A549 (cell line): ENCODE measurements at regions not wholly inside any gene's neighbourhood (a gene's known extent, or its start where the extent isn't known, plus 50 kb on each side); places are given as distances from the start of the nearest gene placed in this dataset.
A peak's percentile ranks its signal among the peaks of the same experiment; 100 is the strongest.

Experiments
- ATAC-seq, 2 experiments: fragments of 200-7000 bp in 1 of 2; fragments of >200 bp in 1 of 2; cut with Nextera tagmentation in 1 of 2; cut with Tn5 transposase in 1 of 2; 3 replicates each; pipeline versions ENCODE4 v1.8.0 to v1.9.1; 2018 to 2020; ENCODE audit warnings: mild to moderate bottlenecking in 1 of 2, moderate library complexity in 1 of 2
- CTCF ChIA-PET: fragments of 300-600 bp; sonication (Branson Sonifier 250); formaldehyde crosslinking; extraction: SDS; loops from one replicate; lab custom pipeline; 2021; ENCODE audit warnings: antibody characterized with exemption, inconsistent platforms; lab: Yijun Ruan, JAX
- POLR2A ChIA-PET: fragments of 350-600 bp; formaldehyde crosslinking; extraction: SDS; loops from one replicate; lab custom pipeline; 2021; ENCODE audit warnings: antibody characterized with exemption, inconsistent platforms; lab: Yijun Ruan, JAX
- DNase-seq, 2 experiments: peaks; one replicate each; pipeline versions ENCODE4 v3.0.0 to v3.0.0-alpha.2; 2011 to 2016; ENCODE audit warnings: low read depth in 1 of 2, low spot score in 1 of 2
- FAIRE-seq: peaks from 2 replicates; lab custom pipeline; 2011; peaks lifted over from hg19 to GRCh38; lab: Jason Lieb, UNC
- H3K27ac ChIP-seq, 2 experiments: fragments of >200 bp; sonication (Bioruptor Twin); formaldehyde crosslinking; 3 replicates each; pipeline ENCODE4 v1.5.1; 2016 to 2017
- H3K4me1 ChIP-seq: fragments of >200 bp; sonication (Bioruptor Twin); formaldehyde crosslinking; 3 replicates; pipeline ENCODE4 v1.6.1; 2016
- H3K4me2 ChIP-seq: fragments of >200 bp; sonication (Bioruptor Twin); formaldehyde crosslinking; 3 replicates; pipeline ENCODE4 v1.6.1; 2016
- H3K4me3 ChIP-seq: fragments of >200 bp; sonication (Bioruptor Twin); formaldehyde crosslinking; 3 replicates; pipeline ENCODE4 v1.5.1; 2016
- H3K9me3 ChIP-seq: fragments of >200 bp; sonication (Bioruptor Twin); formaldehyde crosslinking; 3 replicates; pipeline ENCODE4 v1.6.1; 2016
- BCL3 ChIP-seq: fragments of >200 bp; sonication (Bioruptor Twin); formaldehyde crosslinking; IDR thresholded peaks from 3 replicates; pipeline ENCODE4 v1.6.1; 2016
- CEBPB ChIP-seq, 2 experiments: fragments of >200 bp in 1 of 2; sonication (Bioruptor Twin) in 1 of 2; formaldehyde crosslinking in 1 of 2; IDR thresholded peaks; 2 replicates each; pipeline ENCODE4 v1.6.1; 2012 to 2016
- CTCF ChIP-seq: fragments of >200 bp; sonication (Bioruptor Twin); formaldehyde crosslinking; IDR thresholded peaks from 3 replicates; pipeline ENCODE4 v1.5.1; 2016
- EHMT2 ChIP-seq: fragments of 200-600 bp; sonication (generic); IDR thresholded peaks from 2 replicates; pipeline ENCODE4 v1.6.1; 2016; ENCODE audit warnings: antibody characterized with exemption, low read depth, mild to moderate bottlenecking, moderate library complexity
- ESRRA ChIP-seq: fragments of 150-350 bp; IDR thresholded peaks from 2 replicates; pipeline ENCODE4 v1.6.1; 2014; ENCODE audit warnings: mild to moderate bottlenecking, low read length, borderline replicate concordance
- FOSB ChIP-seq: fragments of 250-450 bp; sonication (Bioruptor Pico); IDR thresholded peaks from 2 replicates; pipeline ENCODE4 v1.5.0; 2020; ENCODE audit warnings: mild to moderate bottlenecking, moderate library complexity
- FOSL2 ChIP-seq, 2 experiments: fragments of 450-650 bp in 1 of 2; fragments of >200 bp in 1 of 2; sonication (Bioruptor Twin) in 1 of 2; formaldehyde crosslinking; IDR thresholded peaks; 2 replicates each; pipeline versions ENCODE4 v1.5.0 to v1.6.1; 2016 to 2020; ENCODE audit warnings: mild to moderate bottlenecking in 1 of 2, moderate library complexity in 1 of 2
- GATA3 ChIP-seq: IDR thresholded peaks from 2 replicates; pipeline ENCODE4 v1.6.1; 2012; ENCODE audit warnings: borderline replicate concordance
- KDM1A ChIP-seq: fragments of 200-600 bp; sonication (generic); IDR thresholded peaks from 2 replicates; pipeline ENCODE4 v1.6.1; 2016; ENCODE audit warnings: low read depth, mild to moderate bottlenecking
- KDM5A ChIP-seq: fragments of 200-600 bp; sonication (generic); IDR thresholded peaks from 2 replicates; pipeline ENCODE4 v1.6.1; 2016; ENCODE audit warnings: antibody characterized with exemption, mild to moderate bottlenecking
- MYC ChIP-seq: IDR thresholded peaks from 2 replicates; pipeline ENCODE4 v1.6.1; 2012; ENCODE audit warnings: mild to moderate bottlenecking, inconsistent platforms, low read length, improper control_type of control experiment, borderline replicate concordance
- NPAS2 ChIP-seq: fragments of 250-450 bp; sonication (Bioruptor Pico); IDR thresholded peaks from 2 replicates; pipeline ENCODE4 v1.8.0; 2022; ENCODE audit warnings: mild to moderate bottlenecking, moderate library complexity, borderline replicate concordance
- NR3C1 ChIP-seq: fragments of >200 bp; sonication (Bioruptor Twin); formaldehyde crosslinking; IDR thresholded peaks from 3 replicates; pipeline ENCODE4 v1.6.1; 2017
- PHF8 ChIP-seq: fragments of 200-600 bp; sonication (generic); IDR thresholded peaks from 2 replicates; pipeline ENCODE4 v1.6.1; 2016; ENCODE audit warnings: low read depth, mild to moderate bottlenecking, antibody characterized with exemption, moderate library complexity, borderline replicate concordance
- RAD21 ChIP-seq, 2 experiments: fragments of >200 bp in 1 of 2; sonication (Bioruptor Twin) in 1 of 2; formaldehyde crosslinking in 1 of 2; IDR thresholded peaks in 1 of 2; conservative IDR thresholded peaks in 1 of 2; 2 replicates in 1 of 2; 3 replicates in 1 of 2; pipeline ENCODE4 v1.6.1; 2012 to 2018; ENCODE audit warnings: inconsistent platforms in 1 of 2
- RARB ChIP-seq: fragments of 250-450 bp; sonication (Bioruptor Pico); IDR thresholded peaks from 2 replicates; pipeline ENCODE4 v1.8.0; 2021; ENCODE audit warnings: mild to moderate bottlenecking, moderate library complexity
- RCOR1 ChIP-seq: fragments of 150-350 bp; IDR thresholded peaks from 2 replicates; pipeline ENCODE4 v1.6.1; 2014; ENCODE audit warnings: antibody characterized with exemption, low read length, low read depth
- SMC3 ChIP-seq: fragments of >200 bp; sonication (Bioruptor Twin); formaldehyde crosslinking; IDR thresholded peaks from 3 replicates; pipeline ENCODE4 v1.6.1; 2018; ENCODE audit warnings: inconsistent platforms
- TP53 ChIP-seq: fragments of 250-450 bp; sonication (Bioruptor Pico); IDR thresholded peaks from 2 replicates; pipeline ENCODE4 v1.5.0; 2021; ENCODE audit warnings: mild to moderate bottlenecking, moderate library complexity
- ZC3H11A ChIP-seq: fragments of 450-650 bp; IDR thresholded peaks from 2 replicates; pipeline ENCODE4 v1.6.1; 2014; ENCODE audit warnings: antibody characterized with exemption, mild to moderate bottlenecking
- ZFP36 ChIP-seq: fragments of 450-650 bp; IDR thresholded peaks from 2 replicates; pipeline ENCODE4 v1.6.1; 2014; ENCODE audit warnings: borderline replicate concordance; ENCODE audit not compliant: partially characterized antibody
- WGBS: methylation state at CpG from one replicate; pipeline ENCODE4 v1.1.6; 2017; ENCODE audit errors: missing lambda C conversion rate; 5-methylcytosine and 5-hydroxymethylcytosine counted together
- TF ChIP-seq, protein P1 (sequence below): IDR thresholded peaks from 2 replicates; pipeline ENCODE4 v1.6.1; 2012

DNA sequence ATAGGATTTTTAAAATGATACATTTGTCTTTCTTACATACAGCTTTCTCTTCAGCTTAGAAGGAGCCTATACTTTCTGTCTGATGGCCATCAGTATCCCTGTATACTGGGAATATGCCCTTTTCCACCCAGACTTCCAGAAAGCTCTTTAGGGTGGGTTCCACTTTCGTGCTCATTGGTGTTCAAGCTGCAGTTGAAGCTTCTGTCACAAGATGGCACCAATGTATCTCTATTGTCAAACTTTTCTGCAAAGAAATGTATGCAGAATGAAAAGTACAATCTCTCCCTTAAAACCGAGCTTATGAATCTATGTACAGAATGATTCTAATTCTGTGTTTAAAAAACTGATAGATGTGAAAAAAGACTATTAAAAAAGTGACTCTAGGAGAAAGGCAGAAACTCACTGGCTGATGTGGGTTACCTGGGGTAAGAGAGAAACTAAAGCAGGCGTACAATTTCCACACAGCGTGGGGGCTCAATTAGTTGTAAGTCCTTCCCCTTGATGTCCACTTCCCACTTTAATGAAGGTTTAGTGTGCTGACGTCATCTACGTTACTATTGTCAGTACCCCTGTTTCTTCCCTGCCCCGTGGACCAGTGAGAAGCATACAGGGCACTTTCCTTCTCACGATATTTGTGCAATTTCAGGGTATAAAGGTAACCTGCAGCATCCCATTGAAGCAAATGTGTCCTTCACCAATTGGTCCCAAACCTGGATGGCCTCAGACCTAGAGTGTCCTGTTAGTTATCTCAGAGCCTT, 57.3 kb upstream of the TCEAL2 start:
- no peaks in the 10 kb centered on the region for H3K9me3 ChIP-seq
- TF ChIP-seq FOSB (no peak), CTCF (peak; percentile 45), RAD21 (conservative IDR thresholded peaks at IDR 0.05 in 1 of 2, IDR thresholded peaks at IDR 0.05 in 1 of 2) (peak; percentile 50 to 60; a peak in 4 of 5 replicates), SMC3 (peak; percentile 41; the same call in 1 of the 3 replicates), GATA3 (no peak)
- DNase-seq (peak; percentile 4 to 24), ATAC-seq (no peak), FAIRE-seq (peak; percentile 54)
- ChIA-PET POLR2A (no interaction called here), CTCF (interaction anchor here (1.1 to 1.3 kb wide), 5 partner anchors 15 to 883 kb away, joined by 3 to 4 read pairs (median 3); no protein-coding TSS in a partner anchor)
- WGBS = 22% methylated on average over 8 of the region's 8 CpGs
- no peak overlapping the region for H3K4me3 ChIP-seq
- no peak overlapping the region for H3K27ac ChIP-seq
- H3K4me2 ChIP-seq = no peak overlapping the region
- H3K4me1 ChIP-seq = no peaks in the 10 kb centered on the region

DNA sequence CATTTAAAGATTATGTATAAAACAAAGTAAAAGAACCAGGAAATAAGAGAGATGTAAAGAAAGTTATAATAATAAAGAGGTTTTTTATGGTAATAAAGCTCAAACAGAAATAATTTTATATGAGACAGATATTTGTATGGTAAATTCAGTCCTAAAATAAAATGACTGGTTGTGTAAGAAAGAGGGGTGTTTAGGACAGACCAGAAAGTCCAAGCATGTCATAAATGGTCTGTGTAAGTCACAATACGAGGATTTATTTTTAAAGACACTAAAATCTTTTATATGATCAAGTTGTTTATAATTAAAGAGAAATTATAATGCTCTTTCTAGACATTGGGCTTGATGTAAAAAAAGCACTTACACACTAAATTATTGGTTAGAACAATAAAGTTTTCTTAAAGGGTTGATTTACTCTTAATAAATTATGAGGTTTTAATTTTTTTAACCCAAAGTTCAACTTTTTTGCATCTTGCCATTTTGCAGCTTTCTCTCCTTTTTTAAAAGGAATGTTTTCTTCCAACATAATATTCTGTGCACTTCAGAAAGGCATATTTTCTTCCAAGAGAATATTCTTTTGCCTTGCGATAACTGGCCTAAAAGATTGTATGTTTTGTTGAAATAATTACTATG, 61.9 kb upstream of the TCEAL2 start:
- ATAC-seq (no peak), DNase-seq (no peak)
- H3K27ac ChIP-seq = no peak overlapping the region
- CTCF ChIA-PET = no interaction called here
- POLR2A ChIA-PET = no interaction called here
- WGBS = 49% methylated on average over 2 of the region's 2 CpGs
- no peak overlapping the region for H3K4me3 ChIP-seq
- H3K4me2 ChIP-seq = no peak overlapping the region
- H3K9me3 ChIP-seq = no peaks in the 10 kb centered on the region
- H3K4me1 ChIP-seq = no peaks in the 10 kb centered on the region
- no peak for TF ChIP-seq RARB (CRISPR knock-in tag)
- TF ChIP-seq ZFP36 = peak; percentile 70
- TF ChIP-seq, all 56 proteins: peak for 1
- no peak for FAIRE-seq

DNA sequence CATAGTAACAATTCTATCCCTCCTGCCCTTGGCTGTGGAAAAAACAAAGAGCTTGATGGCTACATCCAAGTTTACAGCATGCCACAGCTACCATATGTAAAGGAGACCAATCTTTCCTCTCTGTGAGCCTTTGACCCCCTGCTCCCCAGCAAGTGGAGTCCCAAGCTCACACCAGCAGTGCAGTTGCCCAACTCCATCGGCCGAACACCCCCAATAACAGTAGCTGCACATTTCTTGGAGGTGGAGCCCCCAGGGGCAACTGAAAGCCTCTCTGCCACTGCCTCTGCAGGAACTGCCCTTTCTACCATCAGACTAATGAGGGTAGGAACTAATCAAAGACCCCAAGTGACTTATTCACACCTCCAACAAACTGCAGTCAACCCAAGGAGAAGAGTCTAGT, 81.0 kb upstream of the TCEAL2 start:
- TF ChIP-seq TP53 (CRISPR knock-in tag) (no peak), FOSL2 (IDR thresholded peaks at IDR 0.05) (no peak), FOSL2 (CRISPR knock-in tag; IDR thresholded peaks at IDR 0.05) (no peak), SMC3 (no peak), ESRRA (no peak), KDM5A (no peak), RCOR1 (no peak), NPAS2 (CRISPR knock-in tag) (no peak), ZC3H11A (no peak), ZFP36 (no peak), BCL3 (no peak), NR3C1 (no peak), PHF8 (no peak), RAD21 (conservative IDR thresholded peaks at IDR 0.05 in 1 of 2, IDR thresholded peaks at IDR 0.05 in 1 of 2) (no peak), MYC (no peak), EHMT2 (no peak), CEBPB (IDR thresholded peaks at IDR 0.05) (no peak), GATA3 (no peak), KDM1A (no peak)
- TF ChIP-seq, protein P1, sequence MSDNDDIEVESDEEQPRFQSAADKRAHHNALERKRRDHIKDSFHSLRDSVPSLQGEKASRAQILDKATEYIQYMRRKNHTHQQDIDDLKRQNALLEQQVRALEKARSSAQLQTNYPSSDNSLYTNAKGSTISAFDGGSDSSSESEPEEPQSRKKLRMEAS = no peak
- H3K4me1 ChIP-seq = no peaks in the 10 kb centered on the region
- CTCF ChIA-PET = no interaction called here
- ATAC-seq = no peak
- no peak for FAIRE-seq
- POLR2A ChIA-PET = no interaction called here
- H3K4me3 ChIP-seq = no peak overlapping the region
- WGBS = 0% methylated on average over 2 of the region's 2 CpGs
- H3K4me2 ChIP-seq = no peak overlapping the region
- H3K9me3 ChIP-seq = no peaks in the 10 kb centered on the region
- no peak for DNase-seq
- no peak overlapping the region for H3K27ac ChIP-seq
